IMR-90 (cell line): ENCODE measurements at regions not wholly inside any gene's neighbourhood (a gene's known extent, or its start where the extent isn't known, plus 50 kb on each side); places are given as distances from the start of the nearest gene placed in this dataset.

ENCODE experiments used
- POLR2A ChIP-seq: IDR thresholded peaks from 2 replicates; pipeline ENCODE4 v1.6.1; 2012; ENCODE audit warnings: mild to moderate bottlenecking, low read depth, low read length
- RAD21 ChIP-seq: IDR thresholded peaks from 2 replicates; pipeline ENCODE4 v1.6.1; 2012; ENCODE audit warnings: low read length, improper control_type of control experiment
- TF ChIP-seq, protein P1 (sequence below): conservative IDR thresholded peaks from 2 replicates; pipeline ENCODE4 v1.5.1; 2012; ENCODE audit warnings: mild to moderate bottlenecking, low read depth, low read length, improper control_type of control experiment
- TF ChIP-seq, protein P2 (sequence below): fragments of 150-350 bp; IDR thresholded peaks from 2 replicates; pipeline ENCODE4 v1.6.1; 2017; ENCODE audit warnings: mild to moderate bottlenecking, antibody characterized with exemption, low read length, low read depth

DNA sequence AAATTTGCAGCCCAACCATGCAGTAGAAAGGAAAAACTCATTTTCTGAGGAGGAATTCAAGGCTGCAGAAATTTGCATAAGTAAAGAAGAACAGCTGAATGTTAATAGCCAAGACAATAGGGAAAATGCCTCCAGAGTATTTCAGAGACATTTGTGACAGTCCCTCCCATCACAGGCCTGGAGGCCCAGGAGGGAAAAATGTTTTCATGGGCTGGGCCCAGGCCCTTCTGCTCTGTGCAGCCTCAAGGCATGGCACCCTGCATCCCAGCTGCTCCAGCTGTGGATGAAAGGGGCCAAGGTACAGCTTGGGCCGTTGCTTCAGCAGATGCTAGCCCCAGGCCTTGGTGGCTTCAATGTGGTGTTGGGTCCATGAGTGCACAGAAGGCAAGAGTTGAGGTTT, 62.3 kb downstream of the ATXN7L3B start:
- TF ChIP-seq POLR2A, result no peak
- TF ChIP-seq, protein P1, sequence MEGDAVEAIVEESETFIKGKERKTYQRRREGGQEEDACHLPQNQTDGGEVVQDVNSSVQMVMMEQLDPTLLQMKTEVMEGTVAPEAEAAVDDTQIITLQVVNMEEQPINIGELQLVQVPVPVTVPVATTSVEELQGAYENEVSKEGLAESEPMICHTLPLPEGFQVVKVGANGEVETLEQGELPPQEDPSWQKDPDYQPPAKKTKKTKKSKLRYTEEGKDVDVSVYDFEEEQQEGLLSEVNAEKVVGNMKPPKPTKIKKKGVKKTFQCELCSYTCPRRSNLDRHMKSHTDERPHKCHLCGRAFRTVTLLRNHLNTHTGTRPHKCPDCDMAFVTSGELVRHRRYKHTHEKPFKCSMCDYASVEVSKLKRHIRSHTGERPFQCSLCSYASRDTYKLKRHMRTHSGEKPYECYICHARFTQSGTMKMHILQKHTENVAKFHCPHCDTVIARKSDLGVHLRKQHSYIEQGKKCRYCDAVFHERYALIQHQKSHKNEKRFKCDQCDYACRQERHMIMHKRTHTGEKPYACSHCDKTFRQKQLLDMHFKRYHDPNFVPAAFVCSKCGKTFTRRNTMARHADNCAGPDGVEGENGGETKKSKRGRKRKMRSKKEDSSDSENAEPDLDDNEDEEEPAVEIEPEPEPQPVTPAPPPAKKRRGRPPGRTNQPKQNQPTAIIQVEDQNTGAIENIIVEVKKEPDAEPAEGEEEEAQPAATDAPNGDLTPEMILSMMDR, result no peak
- no peak for TF ChIP-seq RAD21
- TF ChIP-seq, protein P2, sequence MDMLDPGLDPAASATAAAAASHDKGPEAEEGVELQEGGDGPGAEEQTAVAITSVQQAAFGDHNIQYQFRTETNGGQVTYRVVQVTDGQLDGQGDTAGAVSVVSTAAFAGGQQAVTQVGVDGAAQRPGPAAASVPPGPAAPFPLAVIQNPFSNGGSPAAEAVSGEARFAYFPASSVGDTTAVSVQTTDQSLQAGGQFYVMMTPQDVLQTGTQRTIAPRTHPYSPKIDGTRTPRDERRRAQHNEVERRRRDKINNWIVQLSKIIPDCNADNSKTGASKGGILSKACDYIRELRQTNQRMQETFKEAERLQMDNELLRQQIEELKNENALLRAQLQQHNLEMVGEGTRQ, result no peak
